OCI-M1 (cell line): ENCODE measurements at regions not wholly inside any gene's neighbourhood (a gene's known extent, or its start where the extent isn't known, plus 50 kb on each side); places are given as distances from the start of the nearest gene placed in this dataset.

Experiments used
- DNase-seq: peaks from one replicate; lab custom pipeline; 2025; lab: John Stamatoyannopoulos, UW

DNA sequence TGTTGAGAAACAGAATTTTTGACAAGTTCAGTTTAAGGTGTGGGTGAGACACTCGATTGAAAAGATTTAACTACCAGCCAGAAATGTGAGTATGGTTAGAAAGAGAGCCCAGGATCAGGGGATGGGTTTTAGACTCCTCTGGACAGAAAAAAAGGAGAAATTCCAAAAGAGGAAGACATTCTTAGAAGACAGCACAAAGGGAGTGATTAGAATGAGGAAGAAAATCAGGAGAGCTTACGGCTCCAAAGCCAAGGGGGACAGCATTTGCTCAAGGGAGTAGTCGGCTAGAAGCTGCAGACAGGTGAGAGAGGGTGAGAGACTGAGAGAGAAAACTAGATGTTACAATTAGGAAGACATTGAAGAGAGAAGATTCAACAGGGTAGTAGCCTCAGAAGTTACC lies 166.1 kb downstream of the ADAMTS15 start:
- DNase-seq, result no peak

DNA sequence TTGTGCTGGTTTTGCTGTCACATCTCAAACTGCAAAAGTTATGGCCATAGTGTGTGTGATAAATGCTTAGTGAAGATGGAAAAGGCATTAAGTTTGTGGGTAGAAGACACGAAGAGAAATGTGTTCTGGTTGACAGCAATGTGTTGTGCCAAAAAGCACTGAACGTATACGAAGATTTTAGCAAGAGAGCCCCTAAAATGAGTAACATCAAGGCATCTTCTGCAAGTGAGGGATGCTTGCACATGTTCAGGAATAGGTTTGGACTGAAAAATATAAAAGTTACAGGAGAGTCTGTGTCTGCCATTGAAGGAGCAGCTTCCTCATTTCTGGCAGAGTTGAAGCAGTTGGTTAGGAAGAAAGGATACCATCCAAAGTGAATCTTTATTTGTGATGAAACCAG lies 167.1 kb downstream of the ADAMTS15 start:
- DNase-seq, result no peak

GRCh38 chr11:130616573-130616972 lies 168.1 kb downstream of the ADAMTS15 start:
- DNase-seq, result no peak

- no peak for DNase-seq
Measured at GRCh38 chr11:130617001-130617400, 168.6 kb downstream of the ADAMTS15 start.

GRCh38 chr11:130620548-130620947 lies 172.1 kb downstream of the ADAMTS15 start:
- no peak for DNase-seq

DNA sequence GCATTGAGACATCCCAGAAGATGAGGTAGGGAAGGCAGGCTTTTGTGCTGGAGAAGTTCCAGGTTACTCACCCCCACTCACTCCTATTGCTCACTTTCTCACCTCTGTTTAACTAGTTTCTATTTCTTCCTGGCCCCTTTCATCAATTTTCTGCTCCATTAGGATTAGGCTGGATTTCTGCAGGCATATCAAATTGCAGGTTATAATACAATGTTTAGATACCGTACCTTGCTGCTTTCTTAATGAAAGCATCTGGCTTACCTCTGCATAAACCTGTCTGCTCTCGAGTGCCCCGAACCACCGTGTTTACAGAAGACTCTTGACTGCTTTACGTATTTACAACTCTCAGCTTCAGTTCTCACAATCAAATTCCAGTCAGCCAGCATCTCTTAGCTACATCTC lies 173.7 kb downstream of the ADAMTS15 start:
- no peak for DNase-seq

GRCh38 chr11:130623670-130624668 lies 175.5 kb downstream of the ADAMTS15 start:
- DNase-seq, result no peak

- DNase-seq, result no peak
Measured at GRCh38 chr11:130624971-130625544, 176.6 kb downstream of the ADAMTS15 start.

- DNase-seq, result no peak
Measured at GRCh38 chr11:130625578-130626306, 177.3 kb downstream of the ADAMTS15 start.

DNA sequence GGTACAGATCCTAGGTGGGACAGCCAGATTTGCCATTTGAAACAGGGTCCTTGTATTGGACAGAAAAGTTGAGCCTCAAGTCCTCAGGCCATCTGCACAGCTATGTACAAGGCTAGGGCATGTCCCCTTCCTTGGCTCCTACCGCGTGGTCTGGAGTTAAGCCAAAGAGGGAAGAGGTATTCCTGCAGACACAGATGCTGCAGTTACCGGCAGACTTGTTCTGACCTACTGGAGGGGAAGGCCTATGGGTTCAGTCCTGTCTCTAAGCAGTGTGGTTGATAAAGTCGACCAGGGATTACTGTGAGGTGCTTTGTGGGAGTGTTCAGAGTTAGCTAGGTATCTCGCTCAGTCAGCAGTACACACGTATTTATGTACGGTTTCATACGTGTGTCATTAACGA lies 180.6 kb downstream of the ADAMTS15 start:
- no peak for DNase-seq

GRCh38 chr11:130631119-130631518 lies 182.7 kb downstream of the ADAMTS15 start:
- no peak for DNase-seq

DNA sequence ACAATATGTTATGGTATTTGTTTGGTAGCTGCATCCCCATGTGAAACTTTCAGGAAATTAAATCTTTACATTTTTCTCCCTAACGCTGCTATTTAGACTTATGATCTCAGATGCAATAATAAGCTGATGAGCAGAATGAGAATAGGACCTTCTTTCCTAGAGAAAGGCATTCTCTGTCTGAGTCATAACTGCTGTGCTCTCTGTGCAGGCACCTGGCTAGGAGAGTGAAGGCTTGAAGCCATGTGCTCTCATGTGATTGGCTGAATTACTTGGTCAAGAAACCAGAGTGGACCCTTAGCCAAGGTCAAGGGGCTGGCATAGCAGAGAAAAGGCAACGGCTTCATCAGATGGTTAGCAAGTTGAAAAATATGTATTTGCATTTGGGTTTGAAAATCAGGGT lies 185.0 kb downstream of the ADAMTS15 start:
- DNase-seq, result no peak

DNA sequence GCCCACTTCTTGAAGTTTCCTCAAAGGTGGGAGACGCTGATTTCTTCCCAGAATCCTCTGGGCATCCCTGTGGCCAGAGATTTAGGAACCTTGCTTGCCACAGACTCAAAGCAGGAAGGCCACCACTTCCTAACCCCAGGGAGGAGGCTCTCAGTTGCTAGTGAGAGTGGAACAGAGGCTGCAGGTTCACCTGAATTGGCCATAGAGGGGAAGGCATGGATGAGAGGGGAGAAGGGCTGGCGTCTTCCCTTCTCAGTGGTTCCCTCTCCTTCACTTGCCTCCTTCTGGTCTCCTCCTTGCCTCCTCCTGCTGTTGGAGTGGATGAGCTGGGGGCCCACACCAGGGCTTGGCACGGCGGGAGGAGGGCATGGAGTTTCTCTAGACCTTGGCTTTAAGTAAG lies 185.7 kb downstream of the ADAMTS15 start:
- no peak for DNase-seq

DNA sequence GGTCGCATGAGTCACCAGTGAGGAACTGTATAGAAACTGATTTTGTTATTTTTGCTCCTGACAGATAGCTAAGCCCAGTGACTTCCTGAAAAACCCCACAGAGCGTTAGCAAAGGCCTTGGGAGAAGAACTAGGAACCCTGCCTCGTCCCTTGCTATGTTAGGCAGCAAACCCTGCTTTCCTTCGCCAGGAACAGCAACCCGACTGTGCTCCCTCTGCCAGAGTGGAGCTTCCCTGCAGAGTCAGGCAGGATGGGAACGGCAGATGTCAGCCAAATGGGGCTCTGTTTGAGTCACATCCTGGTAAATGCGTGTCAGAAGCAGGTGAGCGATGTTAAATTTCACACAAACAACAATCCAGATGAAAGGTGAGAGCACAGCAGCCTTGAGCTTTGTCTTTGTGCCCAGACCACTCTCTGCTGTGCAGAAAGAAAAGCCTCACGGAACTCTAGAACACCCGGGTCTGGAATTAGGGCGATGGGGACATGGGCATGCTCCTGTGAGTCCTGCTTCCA lies 186.6 kb downstream of the ADAMTS15 start:
- DNase-seq, result no peak

- DNase-seq, result no peak
Measured at GRCh38 chr11:130635937-130636630, 187.6 kb downstream of the ADAMTS15 start.

DNA sequence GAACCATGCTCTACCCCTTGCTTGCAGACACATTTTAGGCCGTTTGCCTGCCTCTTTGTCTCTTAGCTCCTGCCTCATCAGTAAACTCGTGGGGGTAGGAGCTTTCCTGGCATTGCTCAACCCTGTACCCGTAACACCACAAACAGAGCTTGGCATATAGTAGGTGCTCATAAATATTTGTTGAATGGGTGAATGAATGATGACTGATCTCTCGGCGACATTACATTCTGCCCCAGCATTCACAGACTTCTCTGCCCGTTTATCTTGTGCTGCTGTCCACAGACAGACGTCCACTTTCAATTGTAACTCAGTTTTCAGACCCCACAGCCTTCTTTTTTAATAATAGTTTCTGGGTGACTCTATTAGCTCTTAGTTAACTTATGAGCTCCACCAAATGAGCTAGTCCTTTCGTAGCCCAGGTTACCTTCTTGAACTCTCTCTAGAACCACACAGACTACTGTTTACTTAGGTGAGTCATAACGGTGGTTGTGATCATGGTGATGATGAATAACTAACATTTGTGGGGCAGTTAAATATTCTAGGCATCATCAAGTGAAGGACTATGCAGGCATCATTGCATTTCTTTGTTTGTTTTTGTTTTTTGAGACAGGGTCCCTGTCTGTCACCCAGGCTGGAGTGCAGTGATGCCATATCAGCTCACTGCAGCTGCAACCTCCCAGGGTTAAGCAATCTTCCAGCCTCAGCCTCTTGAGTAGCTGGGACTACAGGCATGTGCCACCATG lies 188.4 kb downstream of the ADAMTS15 start:
- no peak for DNase-seq

GRCh38 chr11:130637566-130637965 lies 189.1 kb downstream of the ADAMTS15 start:
- DNase-seq, result no peak

GRCh38 chr11:130638033-130638432 lies 189.6 kb downstream of the ADAMTS15 start:
- DNase-seq, result no peak

DNA sequence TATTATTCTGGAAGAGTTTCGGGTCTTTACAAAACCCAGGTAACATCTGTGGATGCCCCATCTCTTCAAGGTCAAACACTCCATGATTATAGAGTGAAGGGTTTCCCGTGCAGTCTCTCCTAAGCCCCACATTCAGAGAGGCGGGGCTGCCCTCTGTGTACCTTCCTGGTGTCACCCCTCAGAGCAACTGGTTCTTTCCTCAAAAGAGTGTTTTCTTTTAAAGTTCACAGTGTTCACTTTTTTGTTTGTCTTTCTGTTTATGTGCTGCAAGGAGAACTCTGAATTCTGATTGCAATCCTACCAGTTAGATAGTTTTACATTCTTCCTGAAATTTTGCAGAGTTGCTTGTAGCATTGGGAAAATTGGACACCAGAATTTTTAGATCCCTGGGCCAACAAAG lies 190.2 kb downstream of the ADAMTS15 start:
- no peak for DNase-seq

- no peak for DNase-seq
Measured at GRCh38 chr11:130639369-130639768, 190.9 kb downstream of the ADAMTS15 start.

DNA sequence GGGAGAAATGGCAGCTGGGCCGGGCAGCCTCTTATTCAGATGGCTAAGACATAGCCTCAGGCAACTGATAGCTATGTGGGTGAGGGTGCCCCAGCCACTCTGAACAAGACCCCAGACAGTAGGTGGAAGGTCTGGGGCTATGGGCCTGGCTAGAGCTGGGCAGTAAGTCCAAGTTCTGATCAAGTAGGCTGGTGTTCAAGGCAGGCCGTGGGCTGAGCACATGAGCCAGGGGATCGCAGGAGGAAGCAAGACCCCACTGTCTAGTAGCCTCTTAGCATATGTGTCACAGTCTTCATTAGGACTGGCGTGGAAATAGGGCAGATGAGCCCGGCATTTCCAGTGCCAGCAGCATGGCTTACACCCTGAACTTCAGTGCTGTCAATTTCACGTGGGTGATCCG lies 192.1 kb downstream of the ADAMTS15 start:
- DNase-seq, result no peak
